Stimulated activated effector memory CD8-positive, alpha-beta T cell treated with anti-CD3 and anti-CD28 coated beads, Interleukin-12 subunit alpha, Interleukin-12 subunit beta, amount 100 ng/mL, for 72 hours (primary cell): ENCODE measurements at regions not wholly inside any gene's neighbourhood (a gene's known extent, or its start where the extent isn't known, plus 50 kb on each side); places are given as distances from the start of the nearest gene placed in this dataset.
"Not testable (repeated sequence)": the region's sequence is repeated elsewhere in the genome, so short reads cannot be mapped to it uniquely, and the experiment has no call there.

Experiments used
- ATAC-seq: fragments of 150-1000 bp; cut with Tn5 transposase; 2 replicates; pipeline ENCODE4 v1.10.0; 2021
- DNase-seq, 2 donors: peaks; one replicate each; pipeline ENCODE4 v3.0.0; 2021 to 2022; ENCODE audit warnings: low spot score in 2 of 2
- H3K27ac Mint-ChIP-seq: one replicate; pipeline ENCODE4 v1.8.0; 2022; ENCODE audit warnings: mild to moderate bottlenecking, mixed read lengths
- H3K36me3 Mint-ChIP-seq: one replicate; pipeline ENCODE4 v1.8.0; 2022; ENCODE audit warnings: mild to moderate bottlenecking, mixed read lengths
- H3K4me1 Mint-ChIP-seq: one replicate; pipeline ENCODE4 v1.8.0; 2022; ENCODE audit warnings: mixed read lengths
- H3K4me3 Mint-ChIP-seq: one replicate; pipeline ENCODE4 v1.8.0; 2022; ENCODE audit warnings: mild to moderate bottlenecking, mixed read lengths
- H3K9me3 Mint-ChIP-seq: one replicate; pipeline ENCODE4 v1.8.0; 2022; ENCODE audit warnings: mixed read lengths

- DNase-seq (no peak), ATAC-seq (no peak)
- no peak overlapping the region for H3K4me3 Mint-ChIP-seq
- no peaks in the 10 kb centered on the region for H3K9me3 Mint-ChIP-seq
- no peak overlapping the region for H3K27ac Mint-ChIP-seq
- no peaks in the 10 kb centered on the region for H3K36me3 Mint-ChIP-seq
- H3K4me1 Mint-ChIP-seq, result peaks cover 6% of the 10 kb centered on the region
Measured at GRCh38 chr4:1567519-1567807, 116.7 kb downstream of the FAM53A start.

- Mint-ChIP-seq H3K4me3 (no peak overlapping the region), H3K4me1 (peaks cover 6% of the 10 kb centered on the region), H3K36me3 (no peaks in the 10 kb centered on the region), H3K9me3 (no peaks in the 10 kb centered on the region), H3K27ac (no peak overlapping the region)
- DNase-seq, result no peak
- ATAC-seq, result no peak
Measured at GRCh38 chr4:1566838-1567518, 117.1 kb downstream of the FAM53A start.

- not testable (repeated sequence) for H3K4me1 Mint-ChIP-seq, H3K27ac Mint-ChIP-seq, H3K4me3 Mint-ChIP-seq
Measured at GRCh38 chr4:1566301-1566837, 117.7 kb downstream of the FAM53A start.

GRCh38 chr4:1565598-1566295, 118.4 kb downstream of the FAM53A start:
- Mint-ChIP-seq H3K4me3 (no peak overlapping the region), H3K27ac (no peak overlapping the region), H3K4me1 (peaks cover 6% of the 10 kb centered on the region), H3K9me3 (no peaks in the 10 kb centered on the region), H3K36me3 (no peaks in the 10 kb centered on the region)
- DNase-seq (no peak), ATAC-seq (peak; percentile 1)

More at GRCh38 chr4:1566301-1566837, 117.7 kb downstream of the FAM53A start:
- ATAC-seq, DNase-seq, H3K36me3 Mint-ChIP-seq, H3K9me3 Mint-ChIP-seq: not testable (repeated sequence)

- Mint-ChIP-seq H3K9me3 (no peaks in the 10 kb centered on the region), H3K4me1 (peaks cover 6% of the 10 kb centered on the region), H3K4me3 (no peak overlapping the region), H3K36me3 (no peaks in the 10 kb centered on the region), H3K27ac (no peak overlapping the region)
- ATAC-seq (no peak), DNase-seq (no peak)
Measured at GRCh38 chr4:1564535-1565375, 119.4 kb downstream of the FAM53A start.

GRCh38 chr4:1563768-1564485, 120.2 kb downstream of the FAM53A start:
- peaks cover 6% of the 10 kb centered on the region for H3K4me1 Mint-ChIP-seq
- ATAC-seq (no peak), DNase-seq (no peak)
- no peaks in the 10 kb centered on the region for H3K9me3 Mint-ChIP-seq
- H3K36me3 Mint-ChIP-seq, result no peaks in the 10 kb centered on the region
- H3K4me3 Mint-ChIP-seq, result no peak overlapping the region
- no peak overlapping the region for H3K27ac Mint-ChIP-seq

GRCh38 chr4:1563241-1563640, 120.9 kb downstream of the FAM53A start:
- Mint-ChIP-seq H3K4me1 (peaks cover 6% of the 10 kb centered on the region), H3K36me3 (no peaks in the 10 kb centered on the region), H3K27ac (no peak overlapping the region), H3K9me3 (no peaks in the 10 kb centered on the region), H3K4me3 (no peak overlapping the region)
- DNase-seq (no peak), ATAC-seq (no peak)

- Mint-ChIP-seq H3K27ac (no peak overlapping the region), H3K4me3 (no peak overlapping the region), H3K36me3 (no peaks in the 10 kb centered on the region), H3K9me3 (no peaks in the 10 kb centered on the region), H3K4me1 (peaks cover 6% of the 10 kb centered on the region)
- DNase-seq (no peak), ATAC-seq (no peak)
Measured at GRCh38 chr4:1562771-1563170, 121.3 kb downstream of the FAM53A start.

- Mint-ChIP-seq H3K9me3 (no peaks in the 10 kb centered on the region), H3K27ac (no peak overlapping the region), H3K36me3 (no peaks in the 10 kb centered on the region), H3K4me1 (peaks cover 6% of the 10 kb centered on the region), H3K4me3 (no peak overlapping the region)
- ATAC-seq, result no peak
- no peak for DNase-seq
Measured at GRCh38 chr4:1562371-1562770, 121.7 kb downstream of the FAM53A start.

GRCh38 chr4:1561286-1561990, 122.7 kb downstream of the FAM53A start:
- no peaks in the 10 kb centered on the region for H3K36me3 Mint-ChIP-seq
- no peak overlapping the region for H3K4me3 Mint-ChIP-seq
- H3K9me3 Mint-ChIP-seq, result no peaks in the 10 kb centered on the region
- no peak overlapping the region for H3K27ac Mint-ChIP-seq
- ATAC-seq (no peak), DNase-seq (no peak)
- H3K4me1 Mint-ChIP-seq, result peaks cover 6% of the 10 kb centered on the region

GRCh38 chr4:1559896-1560650, 124.0 kb downstream of the FAM53A start:
- no peaks in the 10 kb centered on the region for H3K4me1 Mint-ChIP-seq

GRCh38 chr4:1558205-1558604, 125.9 kb downstream of the FAM53A start:
- Mint-ChIP-seq H3K4me3 (no peak overlapping the region), H3K36me3 (no peaks in the 10 kb centered on the region), H3K9me3 (no peaks in the 10 kb centered on the region), H3K27ac (no peak overlapping the region), H3K4me1 (no peaks in the 10 kb centered on the region)
- DNase-seq (no peak), ATAC-seq (no peak)

More at GRCh38 chr4:1559896-1560650, 124.0 kb downstream of the FAM53A start:
- Mint-ChIP-seq H3K4me3 (no peak overlapping the region), H3K27ac (no peak overlapping the region), H3K9me3 (no peaks in the 10 kb centered on the region), H3K36me3 (no peaks in the 10 kb centered on the region)
- DNase-seq (no peak), ATAC-seq (no peak)

- no peaks in the 10 kb centered on the region for H3K9me3 Mint-ChIP-seq
- H3K4me3 Mint-ChIP-seq, result no peak overlapping the region
- no peak for DNase-seq
- H3K4me1 Mint-ChIP-seq, result no peaks in the 10 kb centered on the region
- no peaks in the 10 kb centered on the region for H3K36me3 Mint-ChIP-seq
- no peak for ATAC-seq
- H3K27ac Mint-ChIP-seq, result no peak overlapping the region
Measured at GRCh38 chr4:1557221-1557597, 126.9 kb downstream of the FAM53A start.
